H9 (cell line): ENCODE measurements at regions not wholly inside any gene's neighbourhood (a gene's known extent, or its start where the extent isn't known, plus 50 kb on each side); places are given as distances from the start of the nearest gene placed in this dataset.

ENCODE experiments used
- DNase-seq: peaks from one replicate; pipeline ENCODE4 v3.0.0-alpha.2; 2017
- H2AFZ ChIP-seq: one replicate; pipeline ENCODE4 v1.6.1; 2013; ENCODE audit warnings: mild to moderate bottlenecking, low read length, control low read depth, moderate library complexity
- H2AK5ac ChIP-seq: 2 replicates; pipeline ENCODE4 v1.6.1; 2013; ENCODE audit warnings: low read length, control low read depth, mixed read lengths; ENCODE audit not compliant: insufficient read length
- H2BK120ac ChIP-seq: one replicate; pipeline ENCODE4 v1.6.1; 2013; ENCODE audit warnings: low read depth, mild to moderate bottlenecking, low read length, control low read depth, inconsistent platforms; ENCODE audit not compliant: poor library complexity, severe bottlenecking
- H2BK12ac ChIP-seq: 2 replicates; pipeline ENCODE4 v1.6.1; 2013; ENCODE audit warnings: low read length, control low read depth, mixed read lengths, low read depth; ENCODE audit not compliant: insufficient read length
- H2BK15ac ChIP-seq: 2 replicates; pipeline ENCODE4 v1.6.1; 2013; ENCODE audit warnings: low read depth, low read length, control low read depth
- H2BK20ac ChIP-seq: one replicate; pipeline ENCODE4 v1.6.1; 2013; ENCODE audit warnings: low read depth, mild to moderate bottlenecking, low read length, control low read depth, inconsistent platforms; ENCODE audit not compliant: poor library complexity, severe bottlenecking
- H2BK5ac ChIP-seq: 2 replicates; pipeline ENCODE4 v1.6.1; 2013; ENCODE audit warnings: low read length, control low read depth, mixed read lengths; ENCODE audit not compliant: insufficient read length
- H3K14ac ChIP-seq: 2 replicates; pipeline ENCODE4 v1.6.1; 2013; ENCODE audit warnings: low read length, control low read depth; ENCODE audit not compliant: insufficient read depth
- H3K18ac ChIP-seq: 2 replicates; pipeline ENCODE4 v1.6.1; 2013; ENCODE audit warnings: low read depth, mild to moderate bottlenecking, mixed read lengths, low read length, control low read depth; ENCODE audit not compliant: insufficient read length
- H3K23ac ChIP-seq: 2 replicates; pipeline ENCODE4 v1.6.1; 2013; ENCODE audit warnings: low read length, control low read depth, mixed read lengths, low read depth; ENCODE audit not compliant: insufficient read length
- H3K23me2 ChIP-seq: 2 replicates; pipeline ENCODE4 v1.6.1; 2013; ENCODE audit warnings: low read depth, mild to moderate bottlenecking, mixed read lengths, low read length, control low read depth; ENCODE audit not compliant: insufficient read length, poor library complexity, severe bottlenecking
- H3K27ac ChIP-seq: 2 replicates; pipeline ENCODE4 v1.5.1; 2013; ENCODE audit warnings: low read length, control low read depth, mixed read lengths, low read depth; ENCODE audit not compliant: insufficient read length
- H3K27me3 ChIP-seq: 2 replicates; pipeline ENCODE4 v1.6.1; 2013; ENCODE audit warnings: low read length, control low read depth, inconsistent platforms; ENCODE audit not compliant: insufficient read depth
- H3K4ac ChIP-seq: 2 replicates; pipeline ENCODE4 v1.6.1; 2013; ENCODE audit warnings: low read depth, mild to moderate bottlenecking, control low read depth, inconsistent platforms, low read length, moderate library complexity
- H3K4me1 ChIP-seq: 2 replicates; pipeline ENCODE4 v1.6.1; 2013; ENCODE audit warnings: low read length, control low read depth, inconsistent platforms; ENCODE audit not compliant: insufficient read depth
- H3K4me2 ChIP-seq: 2 replicates; pipeline ENCODE4 v1.6.1; 2013; ENCODE audit warnings: low read length, control low read depth, mixed read lengths; ENCODE audit not compliant: insufficient read length, insufficient read depth
- H3K56ac ChIP-seq: 2 replicates; pipeline ENCODE4 v1.6.1; 2013; ENCODE audit warnings: low read depth, mild to moderate bottlenecking, mixed read lengths, low read length, control low read depth; ENCODE audit not compliant: insufficient read length
- H3K79me1 ChIP-seq: 2 replicates; pipeline ENCODE4 v1.6.1; 2013; ENCODE audit warnings: low read depth, mild to moderate bottlenecking, moderate library complexity, low read length, control low read depth, inconsistent platforms; ENCODE audit not compliant: insufficient read depth, poor library complexity, severe bottlenecking
- H3K79me2 ChIP-seq: 2 replicates; pipeline ENCODE4 v1.6.1; 2013; ENCODE audit warnings: low read length, control low read depth, inconsistent platforms; ENCODE audit not compliant: insufficient read depth
- H3K9ac ChIP-seq: 2 replicates; pipeline ENCODE4 v1.6.1; 2013; ENCODE audit warnings: low read length, control low read depth, mixed read lengths; ENCODE audit not compliant: insufficient read length; ENCODE audit errors: extremely low read depth
- H3K9me3 ChIP-seq: one replicate; pipeline ENCODE4 v1.6.1; 2013; ENCODE audit warnings: low read depth, low read length, inconsistent platforms; ENCODE audit not compliant: control insufficient read depth
- H3T11ph ChIP-seq: one replicate; pipeline ENCODE4 v1.6.1; 2013; ENCODE audit warnings: mild to moderate bottlenecking, low read length, control low read depth, inconsistent platforms
- H4K20me1 ChIP-seq: one replicate; pipeline ENCODE4 v1.6.1; 2013; ENCODE audit not compliant: control insufficient read depth, insufficient read length, insufficient read depth
- H4K5ac ChIP-seq: 2 replicates; pipeline ENCODE4 v1.6.1; 2013; ENCODE audit warnings: low read depth, mild to moderate bottlenecking, mixed read lengths, low read length, control low read depth; ENCODE audit not compliant: insufficient read length
- H4K8ac ChIP-seq: replicated peaks from 2 replicates; pipeline ENCODE4 v1.6.1; 2013; ENCODE audit warnings: low read length, control low read depth, mixed read lengths, low read depth; ENCODE audit not compliant: insufficient read length
- H4K91ac ChIP-seq: 2 replicates; pipeline ENCODE4 v1.6.1; 2013; ENCODE audit warnings: low read depth, mild to moderate bottlenecking, moderate library complexity, mixed read lengths, low read length, control low read depth; ENCODE audit not compliant: insufficient read length
- H3K27ac Mint-ChIP-seq, 3 experiments: 2 replicates in 2 of 3; 3 replicates in 1 of 3; pipeline ENCODE4 v1.8.0; 2020 to 2021; ENCODE audit warnings: mixed read lengths in 3 of 3, mild to moderate bottlenecking in 1 of 3, moderate library complexity in 1 of 3
- H3K27me3 Mint-ChIP-seq: 2 replicates; pipeline ENCODE4 v1.8.0; 2021; ENCODE audit warnings: low read depth, mild to moderate bottlenecking, moderate library complexity, mixed read lengths
- H3K36me3 Mint-ChIP-seq, 3 experiments: 2 replicates in 2 of 3; 3 replicates in 1 of 3; pipeline ENCODE4 v1.8.0; 2020 to 2021; ENCODE audit warnings: low read depth in 3 of 3, mixed read lengths in 3 of 3; ENCODE audit not compliant: insufficient read depth in 1 of 3
- H3K4me1 Mint-ChIP-seq, 2 experiments: 2 replicates each; pipeline ENCODE4 v1.8.0; 2020; ENCODE audit warnings: mixed read lengths in 2 of 2
- H3K4me3 Mint-ChIP-seq, 2 experiments: 2 replicates in 1 of 2; 3 replicates in 1 of 2; pipeline ENCODE4 v1.8.0; 2020 to 2021; ENCODE audit warnings: mild to moderate bottlenecking in 2 of 2, mixed read lengths in 2 of 2, moderate library complexity in 1 of 2
- H3K9me3 Mint-ChIP-seq, 2 experiments: 2 replicates in 1 of 2; 3 replicates in 1 of 2; pipeline ENCODE4 v1.8.0; 2020; ENCODE audit warnings: mild to moderate bottlenecking in 2 of 2, mixed read lengths in 2 of 2, moderate library complexity in 1 of 2
- WGBS: extraction: QIAGEN DNeasy Blood & Tissue Kit; methylation state at CpG from one replicate; pipeline ENCODE4 v1.1.7; 2013; ENCODE audit warnings: missing lambda C conversion rate, low lambda C conversion rate, mixed read lengths; ENCODE audit not compliant: insufficient read length; ENCODE audit errors: extremely low coverage; 5-methylcytosine and 5-hydroxymethylcytosine counted together
- TF ChIP-seq, protein P1 (sequence below): fragments of 200-600 bp; sonication (generic); conservative IDR thresholded peaks from 3 replicates; pipeline ENCODE4 v1.8.0; 2021; ENCODE audit warnings: antibody characterized with exemption, mild to moderate bottlenecking

DNA sequence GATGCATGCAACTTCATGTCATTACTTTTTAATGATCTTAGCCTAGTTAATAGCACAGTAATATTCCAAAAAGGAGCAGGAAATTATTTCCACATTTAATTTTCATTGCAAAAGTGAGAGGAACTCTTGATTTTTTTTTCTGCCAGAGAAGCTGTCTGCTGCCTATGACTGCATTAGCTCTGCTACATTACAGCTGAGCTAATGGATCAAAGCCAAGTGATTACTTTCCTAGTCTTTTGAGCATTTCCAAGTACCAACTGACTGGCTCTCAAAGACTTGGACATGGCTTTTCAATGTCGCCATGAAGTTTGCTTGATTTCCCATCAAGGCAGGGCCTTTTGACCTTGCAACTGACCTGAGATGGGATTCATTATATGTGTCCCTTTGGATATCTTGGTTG, 356.6 kb upstream of the XYLT1 start:
- no peak overlapping the region for H3K14ac ChIP-seq
- H3K4me2 ChIP-seq: no peak overlapping the region
- TF ChIP-seq, protein P1, sequence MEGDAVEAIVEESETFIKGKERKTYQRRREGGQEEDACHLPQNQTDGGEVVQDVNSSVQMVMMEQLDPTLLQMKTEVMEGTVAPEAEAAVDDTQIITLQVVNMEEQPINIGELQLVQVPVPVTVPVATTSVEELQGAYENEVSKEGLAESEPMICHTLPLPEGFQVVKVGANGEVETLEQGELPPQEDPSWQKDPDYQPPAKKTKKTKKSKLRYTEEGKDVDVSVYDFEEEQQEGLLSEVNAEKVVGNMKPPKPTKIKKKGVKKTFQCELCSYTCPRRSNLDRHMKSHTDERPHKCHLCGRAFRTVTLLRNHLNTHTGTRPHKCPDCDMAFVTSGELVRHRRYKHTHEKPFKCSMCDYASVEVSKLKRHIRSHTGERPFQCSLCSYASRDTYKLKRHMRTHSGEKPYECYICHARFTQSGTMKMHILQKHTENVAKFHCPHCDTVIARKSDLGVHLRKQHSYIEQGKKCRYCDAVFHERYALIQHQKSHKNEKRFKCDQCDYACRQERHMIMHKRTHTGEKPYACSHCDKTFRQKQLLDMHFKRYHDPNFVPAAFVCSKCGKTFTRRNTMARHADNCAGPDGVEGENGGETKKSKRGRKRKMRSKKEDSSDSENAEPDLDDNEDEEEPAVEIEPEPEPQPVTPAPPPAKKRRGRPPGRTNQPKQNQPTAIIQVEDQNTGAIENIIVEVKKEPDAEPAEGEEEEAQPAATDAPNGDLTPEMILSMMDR: no peak
- H2BK12ac ChIP-seq: no peak overlapping the region
- H2BK120ac ChIP-seq: no peak overlapping the region
- H3K9me3 Mint-ChIP-seq: no peaks in the 10 kb centered on the region
- H3K79me1 ChIP-seq: no peaks in the 10 kb centered on the region
- H4K20me1 ChIP-seq: no peaks in the 10 kb centered on the region
- H3K27ac ChIP-seq: no peak overlapping the region
- H3K23me2 ChIP-seq: no peaks in the 10 kb centered on the region
- no peak overlapping the region for H3K9ac ChIP-seq
- no peaks in the 10 kb centered on the region for H3K36me3 Mint-ChIP-seq
- H3K27ac Mint-ChIP-seq: no peak overlapping the region
- no peak overlapping the region for H3K4ac ChIP-seq
- no peak overlapping the region for H4K5ac ChIP-seq
- no peak overlapping the region for H3K18ac ChIP-seq
- H3K27me3 Mint-ChIP-seq: no peaks in the 10 kb centered on the region
- H3K56ac ChIP-seq: no peak overlapping the region
- no peak overlapping the region for H2BK20ac ChIP-seq
- H3K9me3 ChIP-seq: no peaks in the 10 kb centered on the region
- no peaks in the 10 kb centered on the region for H3K27me3 ChIP-seq
- no peak overlapping the region for H3K23ac ChIP-seq
- DNase-seq: no peak
- H3K4me1 Mint-ChIP-seq: peaks cover 5 to 6% of the 10 kb centered on the region in 2 experiments; a peak in 3 of 4 replicates
- no peak overlapping the region for H2BK5ac ChIP-seq
- H2AK5ac ChIP-seq: no peak overlapping the region
- H3K79me2 ChIP-seq: no peaks in the 10 kb centered on the region
- no peak overlapping the region for H4K91ac ChIP-seq
- H2AFZ ChIP-seq: no peak overlapping the region
- no peak overlapping the region for H2BK15ac ChIP-seq
- no peak overlapping the region for H4K8ac ChIP-seq
- no peaks in the 10 kb centered on the region for H3K4me1 ChIP-seq
- H3K4me3 Mint-ChIP-seq: no peak overlapping the region
- no peak overlapping the region for H3T11ph ChIP-seq
- WGBS: no CpG with 5 or more reads among the region's 1 CpG
